ENCODE measurements at regions not wholly inside any gene's neighbourhood (a gene's known extent, or its start where the extent isn't known, plus 50 kb on each side); places are given as distances from the start of the nearest gene placed in this dataset.

- peak; percentile 77 for TF ChIP-seq CTCF (IDR thresholded peaks at IDR 0.05; ENCODE audit: unreplicated experiment)
- Mint-ChIP-seq H3K9me3 (ENCODE audit: unreplicated experiment) (no peaks in the 10 kb centered on the region), H3K4me1 (ENCODE audit: insufficient read depth, unreplicated experiment) (no peaks in the 10 kb centered on the region), H3K4me3 (ENCODE audit: unreplicated experiment) (no peak overlapping the region), H3K36me3 (ENCODE audit: insufficient read depth, unreplicated experiment) (peaks cover 6% of the 10 kb centered on the region), H3K27ac (ENCODE audit: low read depth, unreplicated experiment) (no peak overlapping the region), H3K27me3 (ENCODE audit: insufficient read depth, unreplicated experiment) (peaks cover 42% of the 10 kb centered on the region)
- intact Hi-C loops (cut with micrococcal nuclease): loop anchor here (1.0 to 10.0 kb wide), 3 partner anchors 152 to 1084 kb away; no protein-coding TSS in a partner anchor
- ChIA-PET POLR2A (interaction anchor here (0.6 to 1.3 kb wide), 5 partner anchors 354 to 909 kb away, joined by 3 to 4 read pairs (median 3); no protein-coding TSS in a partner anchor), CTCF (interaction anchor here (0.6 to 6.7 kb wide), 28 partner anchors 10 to 1086 kb away, joined by 3 to 125 read pairs (median 3); partner anchors contain the start of gene CCDC71L)
- DNase-seq (ENCODE audit: unreplicated experiment): peak; percentile 54
- BruUV-seq (replicated peaks): no TSS peak
Measured at GRCh38 chr7:106793015-106793975, 71.8 kb upstream of the PIK3CG start.

- DNase-seq (ENCODE audit: unreplicated experiment): no peak
- Mint-ChIP-seq H3K27me3 (ENCODE audit: insufficient read depth, unreplicated experiment) (peaks cover 51% of the 10 kb centered on the region), H3K36me3 (ENCODE audit: insufficient read depth, unreplicated experiment) (peaks cover 6% of the 10 kb centered on the region), H3K4me3 (ENCODE audit: unreplicated experiment) (no peak overlapping the region), H3K4me1 (ENCODE audit: insufficient read depth, unreplicated experiment) (no peaks in the 10 kb centered on the region), H3K9me3 (ENCODE audit: unreplicated experiment) (no peaks in the 10 kb centered on the region), H3K27ac (ENCODE audit: low read depth, unreplicated experiment) (no peak overlapping the region)
- ChIA-PET CTCF (interaction anchor here (0.6 to 6.7 kb wide), 12 partner anchors 8 to 400 kb away, joined by 3 to 125 read pairs (median 4); no protein-coding TSS in a partner anchor), POLR2A (interaction anchor here (0.6 kb wide), 1 partner anchor 679 kb away, joined by 3 read pairs; no protein-coding TSS in a partner anchor)
- no peak for TF ChIP-seq CTCF (IDR thresholded peaks at IDR 0.05; ENCODE audit: unreplicated experiment)
- intact Hi-C loops (cut with micrococcal nuclease): loop anchor here (5.0 to 10.0 kb wide), 2 partner anchors 150 to 1083 kb away; no protein-coding TSS in a partner anchor
- BruUV-seq (replicated peaks): no TSS peak
Measured at GRCh38 chr7:106794276-106795083, 70.6 kb upstream of the PIK3CG start.

GRCh38 chr7:106795084-106795876, 69.8 kb upstream of the PIK3CG start:
- no peaks in the 10 kb centered on the region for H3K4me1 Mint-ChIP-seq (ENCODE audit: insufficient read depth, unreplicated experiment)
- H3K9me3 Mint-ChIP-seq (ENCODE audit: unreplicated experiment): no peaks in the 10 kb centered on the region
- intact Hi-C loops (cut with micrococcal nuclease): loop anchor here (10.0 kb wide), 1 partner anchor 150 kb away; no protein-coding TSS in a partner anchor
- no peak overlapping the region for H3K4me3 Mint-ChIP-seq (ENCODE audit: unreplicated experiment)
- H3K27ac Mint-ChIP-seq (ENCODE audit: low read depth, unreplicated experiment): no peak overlapping the region
- POLR2A ChIA-PET: interaction anchor here (0.6 kb wide), 1 partner anchor 678 kb away, joined by 3 read pairs; no protein-coding TSS in a partner anchor
- H3K27me3 Mint-ChIP-seq (ENCODE audit: insufficient read depth, unreplicated experiment): peaks cover 58% of the 10 kb centered on the region
- no TSS peak for BruUV-seq (replicated peaks)
- no peaks in the 10 kb centered on the region for H3K36me3 Mint-ChIP-seq (ENCODE audit: insufficient read depth, unreplicated experiment)
- TF ChIP-seq CTCF (IDR thresholded peaks at IDR 0.05; ENCODE audit: unreplicated experiment): no peak
- CTCF ChIA-PET: interaction anchor here (0.6 to 6.7 kb wide), 8 partner anchors 8 to 354 kb away, joined by 3 to 125 read pairs (median 4); no protein-coding TSS in a partner anchor
- DNase-seq (ENCODE audit: unreplicated experiment): no peak

All from MCF 10A (cell line).